Lower leg skin (tissue), 3 donors: ENCODE measurements at regions not wholly inside any gene's neighbourhood (a gene's known extent, or its start where the extent isn't known, plus 50 kb on each side); places are given as distances from the start of the nearest gene placed in this dataset.

Experiments
- CTCF ChIP-seq, 3 donors: fragments of 450-650 bp; IDR thresholded peaks; one replicate each; pipeline ENCODE4 v1.5.1; 2016; ENCODE audit warnings: antibody characterized with exemption in 3 of 3, mild to moderate bottlenecking in 3 of 3, moderate library complexity in 2 of 3
- POLR2A ChIP-seq, 2 donors: fragments of 450-650 bp; IDR thresholded peaks; one replicate each; pipeline ENCODE4 v1.6.1; 2016 to 2017; ENCODE audit warnings: antibody characterized with exemption in 2 of 2, mild to moderate bottlenecking in 1 of 2, moderate library complexity in 1 of 2

DNA sequence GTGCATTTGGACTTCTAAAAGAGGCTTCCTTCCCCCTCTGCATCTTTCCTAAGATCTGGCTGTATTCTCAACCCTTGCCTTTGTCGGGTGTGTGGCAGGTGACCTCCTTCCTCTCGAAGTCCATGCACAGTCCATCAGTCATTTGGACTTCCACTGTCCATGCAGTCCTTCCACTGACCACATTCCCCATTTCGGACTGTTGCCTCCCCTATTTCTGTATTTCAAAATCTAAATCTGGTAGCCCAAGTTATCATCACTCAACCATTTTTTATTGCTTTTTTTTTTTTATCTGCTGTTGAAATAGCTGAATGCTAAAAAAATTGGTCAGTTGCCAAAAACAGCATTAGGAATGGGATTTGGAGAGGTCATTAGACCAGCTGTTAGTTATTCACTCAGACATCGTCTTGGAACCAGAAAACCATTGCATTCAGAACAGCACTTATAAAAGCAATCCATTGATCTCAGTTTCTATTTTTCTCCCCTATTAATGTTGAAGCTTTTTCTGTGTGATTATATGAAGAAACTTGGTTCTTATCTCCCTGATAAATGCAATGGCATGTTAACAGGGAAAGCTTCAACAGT lies 575.6 kb downstream of the KIF20B start:
- TF ChIP-seq POLR2A (IDR thresholded peaks at IDR 0.05) (no peak), CTCF (IDR thresholded peaks at IDR 0.05) (no peak)
